HG03039 (cell line): ENCODE measurements at regions not wholly inside any gene's neighbourhood (a gene's known extent, or its start where the extent isn't known, plus 50 kb on each side); places are given as distances from the start of the nearest gene placed in this dataset.
"Not testable (repeated sequence)": the region's sequence is repeated elsewhere in the genome, so short reads cannot be mapped to it uniquely, and the experiment has no call there.

Source experiments
- ATAC-seq: cut with Tn5 transposase; IDR thresholded peaks from one replicate; pipeline ENCODE4 v1.9.1; 2021; ENCODE audit warnings: mild to moderate bottlenecking, moderate library complexity; ENCODE audit not compliant: unreplicated experiment

DNA sequence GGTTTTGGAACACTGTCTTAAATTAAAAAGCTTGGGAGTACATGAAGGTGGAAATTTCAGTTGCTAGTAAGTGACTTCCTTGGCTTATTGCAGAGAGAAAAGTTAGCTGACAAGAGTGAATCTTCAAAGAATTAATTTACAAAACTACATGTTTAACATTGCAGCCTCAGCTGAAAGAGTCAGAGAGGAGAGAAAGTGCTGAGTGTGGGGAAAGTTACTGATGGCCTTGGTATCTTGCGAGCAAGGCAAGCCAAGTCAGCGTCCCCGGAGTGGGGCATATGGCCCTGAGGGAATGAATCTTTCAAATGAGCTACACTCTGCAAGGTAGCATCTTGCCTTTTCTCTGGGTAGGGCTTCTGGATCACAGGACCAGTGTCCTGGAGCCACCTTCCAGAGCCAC lies 131.3 kb downstream of the LPIN1 start:
- ATAC-seq = no peak

- ATAC-seq = not testable (repeated sequence)
Measured at GRCh38 chr2:11885253-11885652, 138.8 kb downstream of the LPIN1 start.

- ATAC-seq = not testable (repeated sequence)
Measured at GRCh38 chr2:11886899-11887298, 140.5 kb downstream of the LPIN1 start.

- ATAC-seq = no peak
Measured at GRCh38 chr2:11889101-11889850, 142.8 kb downstream of the LPIN1 start.

DNA sequence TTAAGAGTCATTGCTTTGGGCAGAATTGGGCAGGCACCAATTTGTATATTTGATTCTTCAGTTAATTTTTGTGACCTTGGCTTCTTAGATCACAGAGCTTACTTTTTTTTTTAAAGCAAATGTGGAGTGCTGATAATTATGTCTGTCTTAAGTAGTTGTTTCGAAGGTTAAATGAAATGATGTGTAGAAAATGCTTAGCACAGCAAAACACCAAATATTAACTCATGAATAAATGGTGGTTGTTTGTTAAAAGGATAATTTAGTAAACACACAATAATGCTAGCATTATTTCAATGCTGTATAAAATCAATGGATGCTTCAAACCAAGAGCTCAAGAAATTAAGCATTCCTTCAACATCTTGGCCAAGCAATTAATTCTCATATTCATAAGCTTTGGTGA lies 143.4 kb downstream of the LPIN1 start:
- ATAC-seq = no peak

DNA sequence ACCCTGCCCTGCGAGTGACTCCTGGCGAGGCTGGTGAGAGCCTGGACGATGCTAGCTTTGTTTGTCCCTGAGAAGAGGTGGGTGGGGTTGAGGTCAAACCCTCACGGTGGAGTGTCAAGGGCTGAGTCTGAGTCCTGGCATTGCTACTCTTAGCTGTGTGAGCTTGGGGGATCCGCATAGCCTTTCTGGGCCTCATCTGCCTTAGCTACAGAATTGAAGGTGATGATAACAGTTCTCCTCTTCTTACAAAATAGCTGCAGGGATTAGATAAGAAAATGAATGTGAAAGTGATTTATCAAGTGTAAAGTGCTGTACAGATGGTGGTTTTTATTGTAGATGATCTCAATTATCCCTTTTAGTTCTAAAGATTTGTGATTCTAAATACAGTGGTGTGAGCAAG lies 144.6 kb downstream of the LPIN1 start:
- no peak for ATAC-seq

- no peak for ATAC-seq
Measured at GRCh38 chr2:11891671-11892440, 145.4 kb downstream of the LPIN1 start.

- ATAC-seq = no peak
Measured at GRCh38 chr2:11896386-11896785, 150.0 kb downstream of the LPIN1 start.

GRCh38 chr2:11898576-11898975 lies 152.1 kb downstream of the LPIN1 start:
- ATAC-seq = no peak

DNA sequence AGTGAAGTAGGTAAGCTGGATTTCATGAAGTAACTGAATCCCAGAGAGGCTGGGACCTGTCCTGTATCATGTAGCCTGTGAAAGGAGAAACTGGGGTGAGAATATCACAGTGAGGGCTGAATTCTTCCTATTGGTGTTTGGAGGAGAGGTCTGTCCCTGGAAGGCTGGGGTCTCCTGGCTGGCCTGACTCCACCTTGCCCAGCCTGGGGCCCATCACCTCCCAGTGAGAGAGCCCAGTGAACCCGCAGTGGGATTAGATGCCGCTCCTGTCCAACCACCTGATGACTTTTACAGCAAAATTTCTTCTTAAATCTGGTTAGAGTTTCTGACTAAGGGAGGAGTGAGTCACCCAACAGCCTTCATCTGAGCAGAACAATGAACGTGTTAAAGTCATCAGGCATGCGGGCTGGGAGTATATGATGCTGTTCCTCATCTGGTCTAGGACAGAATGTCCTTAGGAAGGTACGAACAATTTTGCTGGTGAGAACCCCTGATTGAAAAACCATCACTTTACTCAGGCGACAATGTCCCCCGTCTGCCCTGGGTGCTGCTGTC lies 152.9 kb downstream of the LPIN1 start:
- no peak for ATAC-seq

DNA sequence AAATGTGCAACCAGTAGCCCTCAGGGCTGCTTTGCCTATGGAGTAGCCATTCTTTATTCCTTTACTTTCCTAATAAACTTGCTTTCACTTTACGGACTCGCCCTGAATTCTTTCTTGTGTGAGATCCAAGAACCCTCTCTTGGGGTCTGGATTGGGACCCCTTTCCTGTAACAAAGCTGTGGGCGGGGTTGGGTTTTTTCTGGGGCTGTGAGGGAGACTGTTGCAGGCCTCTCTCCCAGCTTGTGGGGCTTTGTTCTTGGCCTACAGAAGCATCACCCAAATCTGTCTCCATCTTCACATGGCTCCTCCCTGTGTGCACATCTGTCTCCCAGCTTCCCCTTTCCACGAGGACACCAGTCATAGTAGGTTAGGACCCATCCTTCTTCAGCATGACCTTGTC lies 154.5 kb downstream of the LPIN1 start:
- not testable (repeated sequence) for ATAC-seq

- no peak for ATAC-seq
Measured at GRCh38 chr2:11901351-11902069, 155.1 kb downstream of the LPIN1 start.

GRCh38 chr2:11903085-11903606 lies 156.7 kb downstream of the LPIN1 start:
- no peak for ATAC-seq

DNA sequence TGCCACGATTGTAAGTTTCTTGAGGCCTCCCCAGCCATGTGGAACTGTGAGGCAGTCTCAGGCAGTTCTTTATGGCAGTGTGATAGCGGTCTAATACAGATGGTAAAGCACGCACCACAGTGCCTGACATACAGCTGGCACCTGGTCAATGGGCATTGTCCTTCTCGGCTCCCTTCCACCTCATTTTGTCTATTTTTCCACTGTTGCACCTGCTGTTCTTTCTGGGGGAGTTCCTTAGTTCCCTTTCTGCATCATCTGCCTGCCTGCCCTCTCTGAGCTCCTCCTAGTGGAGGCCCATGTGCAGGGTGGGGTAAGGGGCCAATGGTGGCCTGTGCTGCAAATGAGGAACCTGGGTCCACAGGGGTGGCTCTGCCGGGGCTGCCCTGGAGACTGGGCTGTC lies 157.6 kb downstream of the LPIN1 start:
- ATAC-seq = no peak

DNA sequence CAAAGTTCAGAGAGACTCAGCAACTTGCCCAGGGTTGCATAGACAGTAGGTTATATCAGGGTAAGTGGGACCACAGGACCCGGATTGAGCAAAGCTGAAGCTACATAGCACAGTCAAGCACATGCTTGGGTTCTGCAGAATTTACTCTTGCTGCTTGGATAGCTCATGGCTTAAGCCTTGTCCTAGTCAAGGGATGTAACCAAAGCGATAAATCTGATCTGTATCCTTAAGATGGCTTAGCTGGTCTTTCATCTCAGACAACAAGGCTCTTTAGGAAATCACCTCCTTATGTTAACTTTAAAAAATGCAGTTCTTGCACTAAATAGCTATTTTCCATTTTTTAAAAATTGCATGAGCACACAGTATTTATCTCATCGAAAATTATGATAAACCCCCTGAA lies 158.5 kb downstream of the LPIN1 start:
- no peak for ATAC-seq

- no peak for ATAC-seq
Measured at GRCh38 chr2:11907190-11907589, 160.8 kb downstream of the LPIN1 start.

DNA sequence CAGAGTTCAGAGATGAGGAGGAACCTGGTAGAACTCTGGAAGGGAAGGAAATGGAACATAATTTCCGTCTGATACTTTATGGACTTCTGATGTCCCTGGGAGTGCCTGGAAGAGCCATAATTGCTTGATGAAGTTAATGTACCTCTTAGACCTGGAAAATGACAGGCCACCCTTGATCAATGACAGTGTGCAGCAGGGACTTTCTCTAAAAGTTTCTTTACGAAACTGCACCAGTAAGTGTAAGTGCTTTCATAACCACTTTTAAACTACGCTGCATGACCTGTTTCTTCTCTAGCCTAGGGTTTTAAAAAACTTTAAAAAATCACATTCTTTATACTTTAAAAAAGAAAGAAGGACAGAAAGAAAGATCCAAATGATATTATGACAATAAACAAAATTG lies 164.5 kb downstream of the LPIN1 start:
- ATAC-seq = no peak

GRCh38 chr2:11912980-11913379 lies 166.5 kb downstream of the LPIN1 start:
- ATAC-seq = no peak

DNA sequence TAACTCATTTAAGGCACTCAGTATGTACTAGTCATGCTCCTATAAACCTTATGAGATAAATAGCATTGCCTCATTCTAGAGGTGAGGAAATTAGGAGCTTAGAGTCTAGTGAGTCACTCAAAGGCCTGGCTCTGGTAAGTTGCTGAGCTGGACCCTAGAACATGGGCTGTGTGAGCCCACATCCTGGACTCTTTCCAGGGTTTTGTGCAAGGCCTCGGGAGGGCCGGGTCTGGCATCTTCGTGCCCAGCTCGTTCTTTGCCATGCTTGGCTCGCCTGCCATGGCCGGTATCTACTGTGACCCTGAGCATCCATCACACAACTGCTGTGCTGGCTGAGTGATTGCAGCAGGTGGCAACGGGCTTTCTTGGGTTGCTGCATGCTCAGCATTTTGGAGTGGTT lies 168.0 kb downstream of the LPIN1 start:
- no peak for ATAC-seq

DNA sequence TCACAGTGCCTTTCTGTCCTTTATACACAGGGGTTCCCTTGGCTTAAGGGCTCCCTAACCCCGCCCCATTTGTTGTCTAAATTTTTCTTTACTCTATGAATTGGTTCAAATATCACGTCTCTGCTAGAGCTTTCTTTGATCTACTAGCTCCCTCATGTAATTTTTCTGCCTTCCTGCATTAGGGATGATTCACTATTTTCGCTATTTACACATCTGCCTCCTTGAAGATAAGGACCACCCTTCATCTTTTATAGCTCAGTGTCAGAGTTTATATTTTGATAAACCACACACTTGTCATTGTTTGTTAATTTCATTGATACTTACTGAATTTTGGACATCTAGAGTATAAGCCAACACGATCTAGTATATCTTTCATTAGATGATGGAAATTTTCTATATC lies 169.2 kb downstream of the LPIN1 start:
- ATAC-seq = no peak

- ATAC-seq = no peak
Measured at GRCh38 chr2:11919953-11920352, 173.5 kb downstream of the LPIN1 start.
